ENCODE measurements at regions not wholly inside any gene's neighbourhood (a gene's known extent, or its start where the extent isn't known, plus 50 kb on each side); places are given as distances from the start of the nearest gene placed in this dataset.

GRCh38 chr14:95386536-95387095 is 66.9 kb upstream of the CLMN start:
- DNase-seq (ENCODE audit: low read depth in 2 of 2), result no peak

- DNase-seq (ENCODE audit: low read depth in 2 of 2), result no peak
Measured at GRCh38 chr14:95385701-95386100, 66.0 kb upstream of the CLMN start.

GRCh38 chr14:95382747-95383146 is 63.0 kb upstream of the CLMN start:
- DNase-seq (ENCODE audit: low read depth in 2 of 2), result no peak

GRCh38 chr14:95381726-95382125 is 62.0 kb upstream of the CLMN start:
- DNase-seq (ENCODE audit: low read depth in 2 of 2), result no peak

GRCh38 chr14:95380350-95381042 is 60.8 kb upstream of the CLMN start:
- no peak for DNase-seq (ENCODE audit: low read depth in 2 of 2)

- DNase-seq (ENCODE audit: low read depth in 2 of 2), result no peak
Measured at GRCh38 chr14:95379634-95380033, 59.9 kb upstream of the CLMN start.

- DNase-seq (ENCODE audit: low read depth in 2 of 2), result no peak
Measured at GRCh38 chr14:95375539-95376109, 55.9 kb upstream of the CLMN start.

- no peak for DNase-seq (ENCODE audit: low read depth in 2 of 2)
Measured at GRCh38 chr14:95374239-95374997, 54.7 kb upstream of the CLMN start.

- DNase-seq (ENCODE audit: low read depth in 2 of 2), result no peak
Measured at GRCh38 chr14:95370076-95370475, 50.4 kb upstream of the CLMN start.
